Calu3 (cell line): ENCODE measurements at regions not wholly inside any gene's neighbourhood (a gene's known extent, or its start where the extent isn't known, plus 50 kb on each side); places are given as distances from the start of the nearest gene placed in this dataset.

Source experiments
- BruUV-seq: library from RNA; stranded (reverse); fragments of 400-500 nt; replicated peaks from 2 replicates; lab custom pipeline; 2021; lab: Mats Ljungman, UMichigan
- CTCF ChIA-PET: fragments of 300-600 bp; sonication (Branson Sonifier 250); formaldehyde crosslinking; loops from one replicate; lab custom pipeline; 2022; ENCODE audit warnings: antibody characterized with exemption; lab: Charles Lee
- DNase-seq: peaks from one replicate; pipeline ENCODE4 v3.0.0; 2022
- H3K27ac Mint-ChIP-seq: one replicate; pipeline ENCODE4 v1.8.0; 2022; ENCODE audit warnings: mixed read lengths; ENCODE audit not compliant: unreplicated experiment
- H3K27me3 Mint-ChIP-seq: one replicate; pipeline ENCODE4 v1.8.0; 2022; ENCODE audit warnings: mixed read lengths; ENCODE audit not compliant: unreplicated experiment
- H3K36me3 Mint-ChIP-seq: one replicate; pipeline ENCODE4 v1.8.0; 2022; ENCODE audit warnings: mild to moderate bottlenecking, moderate library complexity, mixed read lengths; ENCODE audit not compliant: insufficient read depth, unreplicated experiment
- H3K4me1 Mint-ChIP-seq: one replicate; pipeline ENCODE4 v1.8.0; 2022; ENCODE audit warnings: mild to moderate bottlenecking, low read depth, mixed read lengths; ENCODE audit not compliant: unreplicated experiment
- H3K4me3 Mint-ChIP-seq: one replicate; pipeline ENCODE4 v1.8.0; 2022; ENCODE audit warnings: mild to moderate bottlenecking, low read depth, moderate library complexity, mixed read lengths; ENCODE audit not compliant: unreplicated experiment
- H3K9me3 Mint-ChIP-seq: one replicate; pipeline ENCODE4 v1.8.0; 2022; ENCODE audit warnings: low read depth, mixed read lengths; ENCODE audit not compliant: unreplicated experiment
- intact Hi-C: fragments of 100-400 bp; cut with micrococcal nuclease; formaldehyde crosslinking; loops from one replicate; pipeline ENCODE4 v1.10.0; 2022; ENCODE audit not compliant: unreplicated experiment
- TF ChIP-seq, protein P1 (sequence below): fragments of 200-600 bp; IDR thresholded peaks from one replicate; pipeline ENCODE4 v1.8.0; 2022; ENCODE audit warnings: antibody characterized with exemption; ENCODE audit not compliant: unreplicated experiment

DNA sequence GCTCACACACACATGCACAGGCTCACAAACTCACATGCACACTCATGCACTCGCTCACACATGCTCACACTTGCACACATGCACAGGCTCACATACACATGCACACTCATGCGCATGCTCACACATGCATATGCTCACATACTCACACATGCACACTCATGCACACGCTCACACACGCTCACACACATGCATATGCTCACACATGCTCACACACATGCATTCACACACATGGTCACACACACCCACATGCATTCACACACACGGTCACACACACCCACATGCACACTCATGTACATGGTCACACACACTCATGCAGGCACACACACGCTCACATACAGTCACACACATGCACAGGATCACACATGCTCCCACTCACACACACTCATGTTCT, 132.8 kb upstream of the SMAD3 start:
- Mint-ChIP-seq H3K36me3 (peaks cover 8% of the 10 kb centered on the region), H3K4me1 (peaks cover 45% of the 10 kb centered on the region), H3K27me3 (no peaks in the 10 kb centered on the region), H3K4me3 (peak overlapping the region; percentile 57), H3K9me3 (peaks cover 6% of the 10 kb centered on the region), H3K27ac (peak overlapping the region; percentile 80)
- TF ChIP-seq, protein P1, sequence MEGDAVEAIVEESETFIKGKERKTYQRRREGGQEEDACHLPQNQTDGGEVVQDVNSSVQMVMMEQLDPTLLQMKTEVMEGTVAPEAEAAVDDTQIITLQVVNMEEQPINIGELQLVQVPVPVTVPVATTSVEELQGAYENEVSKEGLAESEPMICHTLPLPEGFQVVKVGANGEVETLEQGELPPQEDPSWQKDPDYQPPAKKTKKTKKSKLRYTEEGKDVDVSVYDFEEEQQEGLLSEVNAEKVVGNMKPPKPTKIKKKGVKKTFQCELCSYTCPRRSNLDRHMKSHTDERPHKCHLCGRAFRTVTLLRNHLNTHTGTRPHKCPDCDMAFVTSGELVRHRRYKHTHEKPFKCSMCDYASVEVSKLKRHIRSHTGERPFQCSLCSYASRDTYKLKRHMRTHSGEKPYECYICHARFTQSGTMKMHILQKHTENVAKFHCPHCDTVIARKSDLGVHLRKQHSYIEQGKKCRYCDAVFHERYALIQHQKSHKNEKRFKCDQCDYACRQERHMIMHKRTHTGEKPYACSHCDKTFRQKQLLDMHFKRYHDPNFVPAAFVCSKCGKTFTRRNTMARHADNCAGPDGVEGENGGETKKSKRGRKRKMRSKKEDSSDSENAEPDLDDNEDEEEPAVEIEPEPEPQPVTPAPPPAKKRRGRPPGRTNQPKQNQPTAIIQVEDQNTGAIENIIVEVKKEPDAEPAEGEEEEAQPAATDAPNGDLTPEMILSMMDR: no peak
- no peak for DNase-seq
- intact Hi-C loops: no loop called here
- no TSS peak for BruUV-seq
- CTCF ChIA-PET: interaction anchor here (0.6 to 2.2 kb wide), 6 partner anchors 11 to 371 kb away, joined by 3 to 21 read pairs (median 4); no protein-coding TSS in a partner anchor

DNA sequence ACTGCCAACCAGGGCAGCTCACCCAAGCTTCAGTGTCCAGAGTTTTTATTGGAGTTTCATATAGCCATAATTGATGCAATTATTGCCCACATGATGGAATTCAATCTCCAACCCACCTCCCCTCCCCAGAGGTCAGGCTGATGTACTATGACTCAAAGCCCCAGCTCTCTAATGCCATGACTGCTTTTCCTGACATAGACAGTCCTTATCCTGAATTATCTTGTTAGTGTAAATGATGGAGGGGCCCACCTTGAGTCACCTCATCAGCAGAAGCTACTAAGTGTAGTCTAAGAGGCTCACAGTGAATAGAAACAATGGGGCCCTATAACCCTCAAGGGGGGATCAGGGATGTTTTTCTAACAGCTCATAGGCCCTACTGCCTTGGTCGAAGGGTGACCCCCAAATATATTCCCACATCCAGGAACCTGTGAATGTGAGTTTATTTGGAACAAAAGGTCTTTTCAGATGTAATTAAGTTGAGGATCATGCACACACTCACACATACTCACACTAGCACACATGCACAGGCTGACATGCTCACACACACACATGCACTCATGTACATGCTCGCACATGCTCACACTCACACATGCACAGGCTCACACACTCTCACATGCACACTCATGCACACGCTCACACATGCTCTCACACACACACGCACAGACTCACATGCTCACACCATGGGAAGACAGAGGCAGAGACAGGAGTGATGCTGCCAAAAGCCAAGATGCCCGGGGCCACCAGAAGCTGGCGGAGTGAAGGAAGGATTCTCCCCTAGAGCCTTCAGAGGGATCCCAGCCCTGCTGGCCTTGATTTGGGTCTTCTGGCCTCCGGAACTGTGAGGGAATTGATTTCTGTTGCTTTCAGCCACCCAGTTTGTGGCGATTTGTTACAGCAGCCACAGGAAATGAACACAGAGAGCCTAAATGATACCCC, 131.2 kb upstream of the SMAD3 start:
- TF ChIP-seq, protein P1: no peak
- H3K36me3 Mint-ChIP-seq: peaks cover 8% of the 10 kb centered on the region
- H3K9me3 Mint-ChIP-seq: peaks cover 6% of the 10 kb centered on the region
- H3K27me3 Mint-ChIP-seq: no peaks in the 10 kb centered on the region
- no peak overlapping the region for H3K4me3 Mint-ChIP-seq
- no peak for DNase-seq
- intact Hi-C loops: no loop called here
- H3K4me1 Mint-ChIP-seq: peaks cover 34% of the 10 kb centered on the region
- BruUV-seq: no TSS peak
- no peak overlapping the region for H3K27ac Mint-ChIP-seq
- CTCF ChIA-PET: no interaction called here

DNA sequence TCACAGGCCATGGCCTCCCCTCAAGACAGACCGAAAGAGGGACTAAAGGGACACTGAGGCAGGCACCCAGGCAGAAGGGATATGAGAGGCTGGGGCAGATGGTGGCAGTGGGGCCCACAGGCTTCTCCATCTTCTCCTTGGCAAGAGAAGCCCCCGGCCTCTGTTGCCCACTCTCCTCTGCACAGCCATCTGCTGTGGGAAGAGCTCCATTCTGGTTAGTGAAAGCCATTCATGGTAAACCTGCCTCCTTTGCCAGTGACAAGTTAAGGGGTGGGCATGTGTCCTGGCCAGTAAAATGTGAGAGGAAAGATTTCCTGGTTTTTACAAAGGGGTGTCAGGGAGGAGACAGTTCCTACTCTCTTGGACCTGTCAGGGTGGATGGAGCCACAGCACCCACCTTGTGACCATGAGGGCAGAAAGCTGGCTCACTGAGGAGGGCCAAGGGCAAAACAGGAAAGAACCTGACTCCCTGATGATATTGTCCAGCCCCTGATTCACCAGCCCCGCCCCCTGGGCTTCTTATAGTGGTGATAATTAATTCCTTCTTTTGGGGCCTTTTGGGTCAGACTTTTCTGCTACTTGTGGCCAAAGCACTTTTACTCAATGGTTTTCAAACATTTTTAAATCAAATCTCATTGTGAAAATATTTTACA, 130.4 kb upstream of the SMAD3 start:
- Mint-ChIP-seq H3K27ac (no peak overlapping the region), H3K36me3 (peaks cover 8% of the 10 kb centered on the region), H3K4me1 (peaks cover 34% of the 10 kb centered on the region), H3K27me3 (no peaks in the 10 kb centered on the region), H3K4me3 (no peak overlapping the region), H3K9me3 (peaks cover 6% of the 10 kb centered on the region)
- BruUV-seq: no TSS peak
- CTCF ChIA-PET: no interaction called here
- intact Hi-C loops: no loop called here
- no peak for DNase-seq
- TF ChIP-seq, protein P1: no peak

DNA sequence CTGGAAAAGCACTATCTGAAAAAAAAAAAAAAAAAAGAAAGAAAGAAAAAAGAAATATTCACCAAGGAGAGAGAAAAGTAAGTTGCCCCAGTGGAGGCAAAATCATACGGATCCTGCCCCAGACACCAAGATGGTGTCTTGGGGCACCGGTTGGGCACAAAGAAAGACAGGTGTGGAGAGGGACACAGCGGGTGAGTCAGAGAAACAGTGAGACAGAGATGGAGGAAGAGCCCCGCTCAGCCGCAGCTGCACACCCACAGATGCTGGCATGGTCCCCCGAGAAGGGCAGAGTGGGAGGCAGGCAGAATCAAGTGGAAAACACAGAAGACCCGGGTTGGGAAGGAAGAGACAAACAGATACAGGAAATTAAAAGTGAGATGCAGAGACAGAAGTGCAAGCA, 129.7 kb upstream of the SMAD3 start:
- TF ChIP-seq, protein P1: no peak
- Mint-ChIP-seq H3K27me3 (no peaks in the 10 kb centered on the region), H3K36me3 (peaks cover 8% of the 10 kb centered on the region), H3K4me1 (peaks cover 34% of the 10 kb centered on the region), H3K27ac (no peak overlapping the region), H3K4me3 (no peak overlapping the region), H3K9me3 (peaks cover 6% of the 10 kb centered on the region)
- intact Hi-C loops: no loop called here
- no peak for DNase-seq
- no TSS peak for BruUV-seq
- CTCF ChIA-PET: no interaction called here
